IMR-90 (cell line): ENCODE measurements at regions not wholly inside any gene's neighbourhood (a gene's known extent, or its start where the extent isn't known, plus 50 kb on each side); places are given as distances from the start of the nearest gene placed in this dataset.

Experiments
- ATAC-seq: fragments of 200-7000 bp; cut with Tn5 transposase; 2 replicates; pipeline ENCODE4 v1.9.1; 2020; ENCODE audit warnings: low read depth, mild to moderate bottlenecking, moderate library complexity
- BruUV-seq: library from RNA; stranded (reverse); fragments of 400-500 nt; replicated peaks from 2 replicates; lab custom pipeline; 2021; lab: Mats Ljungman, UMichigan
- CTCF ChIA-PET: fragments of 300-600 bp; formaldehyde crosslinking; extraction: SDS; loops from one replicate; lab custom pipeline; 2021; ENCODE audit warnings: antibody characterized with exemption; lab: Yijun Ruan, JAX
- POLR2A ChIA-PET: fragments of 300-600 bp; sonication (Branson Sonifier 250); formaldehyde crosslinking; loops from one replicate; lab custom pipeline; 2022; ENCODE audit warnings: antibody characterized with exemption; ENCODE audit not compliant: unreplicated experiment; lab: Charles Lee
- DNase-seq: peaks from one replicate; pipeline ENCODE4 v3.0.0; 2013
- H2AFZ ChIP-seq: replicated peaks from 2 replicates; pipeline ENCODE3; 2013; ENCODE audit warnings: low read length, mild to moderate bottlenecking; ENCODE audit not compliant: poor library complexity
- H2AK5ac ChIP-seq: 2 replicates; pipeline ENCODE4 v1.6.1; 2013; ENCODE audit warnings: low read depth, low read length, inconsistent platforms
- H2AK9ac ChIP-seq: replicated peaks from 2 replicates; pipeline ENCODE3; 2013; ENCODE audit warnings: mild to moderate bottlenecking, low read depth, low read length, moderate library complexity; ENCODE audit not compliant: poor library complexity
- H2BK120ac ChIP-seq: 2 replicates; pipeline ENCODE4 v1.6.1; 2013; ENCODE audit warnings: low read depth, low read length, inconsistent platforms
- H2BK15ac ChIP-seq: 3 replicates; pipeline ENCODE4 v1.6.1; 2013; ENCODE audit warnings: low read depth, low read length, inconsistent platforms
- H2BK20ac ChIP-seq: 2 replicates; pipeline ENCODE4 v1.6.1; 2013; ENCODE audit warnings: low read depth, mild to moderate bottlenecking, inconsistent platforms, low read length, moderate library complexity
- H2BK5ac ChIP-seq: 2 replicates; pipeline ENCODE4 v1.6.1; 2013; ENCODE audit warnings: mild to moderate bottlenecking, low read depth, low read length, inconsistent platforms; ENCODE audit not compliant: poor library complexity, severe bottlenecking
- H3K14ac ChIP-seq: replicated peaks from 2 replicates; pipeline ENCODE4 v1.6.1; 2013; ENCODE audit warnings: low read depth, low read length, inconsistent platforms
- H3K18ac ChIP-seq: 2 replicates; pipeline ENCODE4 v1.6.1; 2013; ENCODE audit warnings: low read depth, low read length, control low read depth
- H3K23ac ChIP-seq: 2 replicates; pipeline ENCODE4 v1.6.1; 2013; ENCODE audit warnings: low read depth, low read length, inconsistent platforms
- H3K27ac ChIP-seq: 2 replicates; pipeline ENCODE4 v1.5.1; 2013; ENCODE audit warnings: mild to moderate bottlenecking, control low read depth, low read length; ENCODE audit not compliant: insufficient read depth
- H3K27me3 ChIP-seq: 2 replicates; pipeline ENCODE4 v1.6.1; 2013; ENCODE audit warnings: low read length; ENCODE audit not compliant: control insufficient read depth, insufficient read depth
- H3K36me3 ChIP-seq: 2 replicates; pipeline ENCODE4 v1.6.1; 2013; ENCODE audit warnings: low read length, mixed read lengths; ENCODE audit not compliant: control insufficient read depth, insufficient read depth
- H3K4ac ChIP-seq: 2 replicates; pipeline ENCODE4 v1.6.1; 2013; ENCODE audit warnings: low read depth, low read length, inconsistent platforms
- H3K4me1 ChIP-seq: 2 replicates; pipeline ENCODE4 v1.6.1; 2013; ENCODE audit warnings: low read length, mixed read lengths; ENCODE audit not compliant: control insufficient read depth, insufficient read depth
- H3K4me2 ChIP-seq: 2 replicates; pipeline ENCODE4 v1.6.1; 2013; ENCODE audit warnings: low read depth, mild to moderate bottlenecking, control low read depth, low read length, moderate library complexity
- H3K4me3 ChIP-seq: 2 replicates; pipeline ENCODE4 v1.5.1; 2013; ENCODE audit warnings: low read depth, mild to moderate bottlenecking, control low read depth, low read length, moderate library complexity; ENCODE audit not compliant: insufficient read depth
- H3K56ac ChIP-seq: 2 replicates; pipeline ENCODE4 v1.6.1; 2013; ENCODE audit warnings: low read length, inconsistent platforms; ENCODE audit not compliant: insufficient read depth; ENCODE audit errors: extremely low read depth
- H3K79me1 ChIP-seq, 2 experiments: 2 replicates each; pipeline ENCODE4 v1.6.1; 2013; ENCODE audit warnings: low read length in 2 of 2, inconsistent platforms in 1 of 2, low read depth in 1 of 2
- H3K9ac ChIP-seq: 2 replicates; pipeline ENCODE4 v1.6.1; 2013; ENCODE audit warnings: low read depth, low read length, control low read depth
- H3K9me1 ChIP-seq: 2 replicates; pipeline ENCODE4 v1.6.1; 2013; ENCODE audit warnings: low read length, inconsistent platforms; ENCODE audit not compliant: insufficient read depth
- H3K9me3 ChIP-seq: 2 replicates; pipeline ENCODE4 v1.6.1; 2013; ENCODE audit warnings: low read length; ENCODE audit not compliant: control insufficient read depth, insufficient read depth
- H4K20me1 ChIP-seq: 2 replicates; pipeline ENCODE4 v1.6.1; 2013; ENCODE audit warnings: low read length, inconsistent platforms; ENCODE audit not compliant: insufficient read depth
- H4K5ac ChIP-seq: 2 replicates; pipeline ENCODE4 v1.6.1; 2013; ENCODE audit warnings: mild to moderate bottlenecking, low read depth, low read length, control low read depth
- H4K8ac ChIP-seq, 2 experiments: 2 replicates each; pipeline ENCODE4 v1.6.1; 2013; ENCODE audit warnings: low read depth in 2 of 2, low read length in 2 of 2, control low read depth in 1 of 2, inconsistent platforms in 1 of 2
- H4K91ac ChIP-seq: 2 replicates; pipeline ENCODE4 v1.6.1; 2013; ENCODE audit warnings: low read depth, low read length, inconsistent platforms; ENCODE audit not compliant: insufficient read depth
- BHLHE40 ChIP-seq: fragments of 150-350 bp; IDR thresholded peaks from 2 replicates; pipeline ENCODE4 v1.6.1; 2016; ENCODE audit warnings: mild to moderate bottlenecking, low read depth, low read length
- CEBPB ChIP-seq: IDR thresholded peaks from 2 replicates; pipeline ENCODE4 v1.6.1; 2012; ENCODE audit warnings: low read depth, low read length, improper control_type of control experiment
- CHD1 ChIP-seq: IDR thresholded peaks from 2 replicates; pipeline ENCODE4 v1.6.1; 2012; ENCODE audit warnings: low read depth, low read length, improper control_type of control experiment
- ELK1 ChIP-seq: fragments of 150-350 bp; IDR thresholded peaks from 2 replicates; pipeline ENCODE4 v1.6.1; 2016; ENCODE audit warnings: low read depth, mild to moderate bottlenecking, low read length, moderate library complexity, borderline replicate concordance
- FOS ChIP-seq: fragments of 150-350 bp; IDR thresholded peaks from 2 replicates; pipeline ENCODE4 v1.6.1; 2016; ENCODE audit warnings: low read depth, low read length
- MAFK ChIP-seq: IDR thresholded peaks from 2 replicates; pipeline ENCODE4 v1.6.1; 2012; ENCODE audit warnings: low read depth, low read length, improper control_type of control experiment
- MAZ ChIP-seq: IDR thresholded peaks from 2 replicates; pipeline ENCODE4 v1.6.1; 2012; ENCODE audit warnings: low read depth, mild to moderate bottlenecking, low read length, improper control_type of control experiment, moderate library complexity, borderline replicate concordance
- MXI1 ChIP-seq: IDR thresholded peaks from 2 replicates; pipeline ENCODE4 v1.6.1; 2012; ENCODE audit warnings: low read depth, mild to moderate bottlenecking, low read length, moderate library complexity, borderline replicate concordance
- NFE2L2 ChIP-seq: fragments of 150-350 bp; IDR thresholded peaks from 2 replicates; pipeline ENCODE4 v1.6.1; 2016; ENCODE audit warnings: low read depth, mild to moderate bottlenecking, low read length
- POLR2A ChIP-seq: IDR thresholded peaks from 2 replicates; pipeline ENCODE4 v1.6.1; 2012; ENCODE audit warnings: mild to moderate bottlenecking, low read depth, low read length
- RAD21 ChIP-seq: IDR thresholded peaks from 2 replicates; pipeline ENCODE4 v1.6.1; 2012; ENCODE audit warnings: low read length, improper control_type of control experiment
- RCOR1 ChIP-seq: IDR thresholded peaks from 2 replicates; pipeline ENCODE4 v1.6.1; 2012; ENCODE audit warnings: mild to moderate bottlenecking, low read length, improper control_type of control experiment; ENCODE audit not compliant: insufficient replicate concordance
- RFX5 ChIP-seq: IDR thresholded peaks from 2 replicates; pipeline ENCODE4 v1.8.0; 2012; ENCODE audit warnings: low read depth, mild to moderate bottlenecking, low read length, moderate library complexity
- SMC3 ChIP-seq: fragments of 150-350 bp; IDR thresholded peaks from 2 replicates; pipeline ENCODE4 v1.6.1; 2016; ENCODE audit warnings: low read depth, mild to moderate bottlenecking, antibody characterized with exemption, low read length, moderate library complexity
- dilution Hi-C: fragments of 300-500 bp; cut with HindIII; formaldehyde crosslinking; loops from one replicate; pipeline ENCODE4 v1.14.3; 2018; ENCODE audit warnings: low sequenced_read_pairs; ENCODE audit not compliant: unreplicated experiment
- in situ Hi-C: fragments of 300-500 bp; cut with MboI; formaldehyde crosslinking; loops from 3 replicates; pipeline ENCODE4 v1.14.3; 2019; ENCODE audit warnings: low sequenced_read_pairs, inconsistent platforms, mixed read lengths
- intact Hi-C: fragments of 100-400 bp; cut with micrococcal nuclease; formaldehyde crosslinking; loops from 2 replicates; pipeline ENCODE4 v1.10.0; 2022
- TF ChIP-seq, protein P1 (sequence below): fragments of 150-350 bp; IDR thresholded peaks from 2 replicates; pipeline ENCODE4 v1.6.1; 2017; ENCODE audit warnings: mild to moderate bottlenecking, antibody characterized with exemption, low read length, low read depth
- TF ChIP-seq, protein P2 (sequence below): conservative IDR thresholded peaks from 2 replicates; pipeline ENCODE4 v1.5.1; 2012; ENCODE audit warnings: mild to moderate bottlenecking, low read depth, low read length, improper control_type of control experiment

GRCh38 chr5:149435660-149436059 lies 56.6 kb upstream of the IL17B start:
- dilution Hi-C loops = no loop called here
- Histone ChIP-seq H4K5ac (no peak overlapping the region; the same call in 1 of the 2 replicates), H3K4me3 (no peak overlapping the region), H3K4me1 (peaks cover 8% of the 10 kb centered on the region; the same call in 1 of the 2 replicates), H3K18ac (no peak overlapping the region; the same call in 1 of the 2 replicates), H2BK15ac (no peak overlapping the region), H3K36me3 (peaks cover 9% of the 10 kb centered on the region), H4K91ac (no peak overlapping the region), H2AK5ac (peak overlapping the region; percentile 29; the same call in 1 of the 2 replicates), H3K79me1 (peaks cover 0 to 5% of the 10 kb centered on the region in 2 experiments; a peak in 1 of 4 replicates), H3K23ac (peak overlapping the region; percentile 47; the same call in 1 of the 2 replicates), H4K20me1 (peaks cover 30% of the 10 kb centered on the region), H3K4me2 (no peak overlapping the region; the same call in 1 of the 2 replicates), H4K8ac (no peak overlapping the region), H3K14ac (0 out of 2 replicates have a peak overlapping the region, but pooled peaks have one; percentile 46), H3K4ac (peak overlapping the region; percentile 53; the same call in 1 of the 2 replicates), H2BK5ac (no peak overlapping the region), H2BK20ac (peak overlapping the region; percentile 30; the same call in 1 of the 2 replicates), H3K56ac (no peak overlapping the region), H3K27ac (peak overlapping the region; percentile 31; the same call in 1 of the 2 replicates), H2AK9ac (peak overlapping the region; percentile 60), H3K27me3 (no peaks in the 10 kb centered on the region), H3K9me3 (no peaks in the 10 kb centered on the region), H2BK120ac (peak overlapping the region; percentile 53; the same call in 1 of the 2 replicates), H3K9ac (0 out of 2 replicates have a peak overlapping the region, but pooled peaks have one; percentile 10), H3K9me1 (peaks cover 3% of the 10 kb centered on the region; the same call in 1 of the 2 replicates), H2AFZ (no peak overlapping the region)
- ATAC-seq = no peak
- TF ChIP-seq NFE2L2 (no peak), POLR2A (no peak), MAZ (no peak), CEBPB (no peak), RAD21 (no peak), MXI1 (no peak), CHD1 (no peak), RFX5 (no peak), RCOR1 (no peak), FOS (no peak), MAFK (no peak), ELK1 (no peak), SMC3 (no peak), BHLHE40 (no peak)
- TF ChIP-seq, protein P1, sequence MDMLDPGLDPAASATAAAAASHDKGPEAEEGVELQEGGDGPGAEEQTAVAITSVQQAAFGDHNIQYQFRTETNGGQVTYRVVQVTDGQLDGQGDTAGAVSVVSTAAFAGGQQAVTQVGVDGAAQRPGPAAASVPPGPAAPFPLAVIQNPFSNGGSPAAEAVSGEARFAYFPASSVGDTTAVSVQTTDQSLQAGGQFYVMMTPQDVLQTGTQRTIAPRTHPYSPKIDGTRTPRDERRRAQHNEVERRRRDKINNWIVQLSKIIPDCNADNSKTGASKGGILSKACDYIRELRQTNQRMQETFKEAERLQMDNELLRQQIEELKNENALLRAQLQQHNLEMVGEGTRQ = no peak
- TF ChIP-seq, protein P2, sequence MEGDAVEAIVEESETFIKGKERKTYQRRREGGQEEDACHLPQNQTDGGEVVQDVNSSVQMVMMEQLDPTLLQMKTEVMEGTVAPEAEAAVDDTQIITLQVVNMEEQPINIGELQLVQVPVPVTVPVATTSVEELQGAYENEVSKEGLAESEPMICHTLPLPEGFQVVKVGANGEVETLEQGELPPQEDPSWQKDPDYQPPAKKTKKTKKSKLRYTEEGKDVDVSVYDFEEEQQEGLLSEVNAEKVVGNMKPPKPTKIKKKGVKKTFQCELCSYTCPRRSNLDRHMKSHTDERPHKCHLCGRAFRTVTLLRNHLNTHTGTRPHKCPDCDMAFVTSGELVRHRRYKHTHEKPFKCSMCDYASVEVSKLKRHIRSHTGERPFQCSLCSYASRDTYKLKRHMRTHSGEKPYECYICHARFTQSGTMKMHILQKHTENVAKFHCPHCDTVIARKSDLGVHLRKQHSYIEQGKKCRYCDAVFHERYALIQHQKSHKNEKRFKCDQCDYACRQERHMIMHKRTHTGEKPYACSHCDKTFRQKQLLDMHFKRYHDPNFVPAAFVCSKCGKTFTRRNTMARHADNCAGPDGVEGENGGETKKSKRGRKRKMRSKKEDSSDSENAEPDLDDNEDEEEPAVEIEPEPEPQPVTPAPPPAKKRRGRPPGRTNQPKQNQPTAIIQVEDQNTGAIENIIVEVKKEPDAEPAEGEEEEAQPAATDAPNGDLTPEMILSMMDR = no peak
- DNase-seq = no peak
- intact Hi-C loops = loop anchor here (2.0 kb wide), 1 partner anchor 183 kb away; no protein-coding TSS in a partner anchor
- in situ Hi-C loops = loop anchor here (5.0 kb wide), 1 partner anchor 127 kb away; no protein-coding TSS in a partner anchor
- BruUV-seq = no TSS peak
- POLR2A ChIA-PET = interaction anchor here (1.1 kb wide), 1 partner anchor 63 kb away, joined by 3 read pairs; no protein-coding TSS in a partner anchor
- CTCF ChIA-PET = interaction anchor here (1.1 to 2.9 kb wide), 3 partner anchors 48 to 68 kb away, joined by 8 to 19 read pairs (median 11); no protein-coding TSS in a partner anchor
